VCaP (cell line): ENCODE measurements at regions not wholly inside any gene's neighbourhood (a gene's known extent, or its start where the extent isn't known, plus 50 kb on each side); places are given as distances from the start of the nearest gene placed in this dataset.

Experiments used
- H3K27ac ChIP-seq: fragments of 450-650 bp; 2 replicates; pipeline ENCODE4 v1.5.1; 2017
- CTCF ChIP-seq: fragments of 450-650 bp; conservative IDR thresholded peaks from 2 replicates; pipeline ENCODE4 v1.5.1; 2017; ENCODE audit warnings: mild to moderate bottlenecking, moderate library complexity

DNA sequence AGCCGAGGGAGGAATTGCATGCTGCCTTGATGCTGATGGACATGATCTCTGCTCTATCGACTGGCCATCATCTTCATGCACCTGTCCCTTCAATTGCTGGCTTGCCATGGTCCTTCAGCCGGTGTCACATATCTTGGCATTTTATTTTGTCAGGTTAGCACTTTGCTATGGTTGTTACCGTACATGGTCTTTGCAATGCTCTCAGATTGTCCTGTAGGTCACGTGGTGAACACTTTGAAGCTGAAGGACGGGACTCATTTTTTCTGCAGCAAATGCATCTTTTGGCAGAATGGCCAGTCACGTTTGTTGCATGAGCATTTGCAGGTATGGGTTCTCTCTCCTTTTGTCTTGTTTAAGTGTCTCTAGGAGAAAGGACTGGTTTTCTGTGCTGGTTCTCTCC, 326.8 kb upstream of the SHH start:
- TF ChIP-seq CTCF = no peak

GRCh38 chr7:156131881-156132280, 319.6 kb upstream of the SHH start:
- H3K27ac ChIP-seq = peak overlapping the region; percentile 63
- no peak for TF ChIP-seq CTCF

More for the DNA sequence above, 326.8 kb upstream of the SHH start:
- no peak overlapping the region for H3K27ac ChIP-seq

DNA sequence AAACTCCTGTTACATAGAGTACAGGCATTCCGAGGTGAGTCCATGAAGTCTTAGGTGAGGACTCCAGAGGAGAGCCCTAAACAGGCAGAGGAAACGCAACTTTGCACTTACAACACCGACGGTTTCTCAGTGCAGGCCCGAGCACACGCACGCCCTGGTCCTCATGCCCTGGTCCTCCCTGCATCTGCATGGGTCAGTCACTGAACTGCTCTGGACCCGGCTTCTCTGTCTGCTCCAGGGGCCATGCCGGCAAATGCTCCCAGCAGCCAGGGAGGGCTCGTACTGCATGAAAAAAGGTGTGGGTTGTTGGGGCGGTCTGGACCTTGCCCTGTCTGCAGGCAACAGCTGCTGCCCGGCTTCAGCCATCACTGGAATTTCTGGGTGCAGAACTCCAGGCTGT, 317.3 kb upstream of the SHH start:
- H3K27ac ChIP-seq = no peak overlapping the region
- no peak for TF ChIP-seq CTCF

DNA sequence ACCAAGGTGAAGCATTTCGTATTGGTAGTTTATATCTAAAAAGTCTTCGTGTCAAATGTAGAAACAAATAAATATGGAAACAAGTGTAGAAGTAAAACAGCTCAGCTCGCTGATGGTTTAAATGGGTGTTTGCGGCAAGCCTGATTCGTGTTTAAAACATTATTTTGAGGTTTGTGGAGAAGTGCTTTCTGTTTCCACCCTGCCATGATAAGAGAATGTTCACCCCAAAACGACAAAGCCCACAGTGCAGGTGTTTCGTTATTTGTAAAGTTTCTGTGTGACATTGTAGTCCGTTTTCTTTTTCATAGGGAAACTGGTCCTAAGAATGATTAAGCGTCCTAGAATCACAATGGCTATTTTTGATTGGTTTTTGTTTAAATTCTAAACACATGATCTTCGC, 316.2 kb upstream of the SHH start:
- H3K27ac ChIP-seq = no peak overlapping the region
- TF ChIP-seq CTCF = no peak

- no peak for TF ChIP-seq CTCF
- no peak overlapping the region for H3K27ac ChIP-seq
Observed at GRCh38 chr7:156127166-156128134, 315.2 kb upstream of the SHH start.

DNA sequence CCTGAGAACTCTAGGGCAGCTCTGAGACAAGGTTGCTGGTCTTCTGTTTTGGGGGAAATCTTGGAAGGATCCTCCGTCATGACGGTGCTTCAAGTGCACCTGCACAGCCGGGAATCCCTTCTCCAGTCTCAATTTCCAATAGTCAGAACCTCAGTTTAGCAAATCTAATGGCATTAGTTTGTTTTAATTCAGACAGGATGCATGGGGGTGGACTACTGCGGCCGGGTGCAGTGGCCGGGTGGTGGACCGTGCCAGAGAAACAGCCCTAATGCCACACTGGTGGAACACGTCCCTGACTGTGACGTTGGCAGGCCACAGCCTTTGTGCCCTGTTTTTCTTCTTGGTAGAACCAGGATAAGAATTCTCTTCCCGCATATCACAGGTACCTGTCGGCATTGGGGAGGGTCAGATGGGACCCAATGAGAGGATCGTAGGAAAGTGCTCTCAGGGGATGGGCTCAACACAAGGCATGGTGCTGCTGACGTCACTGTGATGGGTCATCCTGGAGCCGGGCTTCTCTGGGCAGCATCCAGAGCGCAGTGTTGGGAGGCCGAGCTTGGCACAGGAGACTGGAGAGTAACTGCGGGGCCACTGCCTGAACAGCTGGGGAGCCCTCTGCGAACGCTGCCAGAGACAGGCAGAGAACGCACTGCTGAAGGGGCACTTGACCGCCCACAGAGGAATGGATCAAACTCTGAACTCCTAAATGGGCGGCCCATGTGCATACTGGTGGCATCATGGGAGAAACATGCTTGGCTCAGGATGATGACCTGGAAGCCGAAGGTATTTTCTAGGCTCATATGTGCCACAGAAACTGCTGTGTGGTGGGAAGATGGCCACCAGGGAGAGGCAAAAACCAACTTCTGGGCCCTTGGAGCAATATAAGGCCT, 313.8 kb upstream of the SHH start:
- no peak overlapping the region for H3K27ac ChIP-seq
- TF ChIP-seq CTCF = no peak

- no peak overlapping the region for H3K27ac ChIP-seq
- TF ChIP-seq CTCF = no peak
Observed at GRCh38 chr7:156124356-156124755, 312.1 kb upstream of the SHH start.
